ENCODE measurements at regions not wholly inside any gene's neighbourhood (a gene's known extent, or its start where the extent isn't known, plus 50 kb on each side); places are given as distances from the start of the nearest gene placed in this dataset.

DNA sequence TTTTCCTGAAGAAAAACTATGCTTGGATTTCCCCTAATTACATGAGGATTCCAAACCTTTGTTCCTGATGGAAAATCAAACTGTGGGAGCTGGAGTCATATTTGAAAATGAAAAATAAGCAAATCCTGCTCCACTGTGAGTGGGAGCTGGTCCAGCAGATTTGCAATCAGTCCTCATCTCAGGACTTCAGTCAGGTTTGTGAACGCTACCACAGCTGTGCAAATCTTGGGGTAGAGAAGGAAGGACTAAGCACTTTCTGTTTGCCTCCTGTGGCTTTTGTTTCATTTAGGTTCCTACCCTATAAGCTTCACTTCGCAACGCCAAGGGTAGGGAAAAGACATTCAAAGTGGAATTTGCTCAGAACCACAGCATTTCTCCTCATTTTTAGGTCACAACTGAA lies 238.2 kb downstream of the TUSC7 start:
- H3K27ac Mint-ChIP-seq (ENCODE audit: unreplicated experiment) = no peak overlapping the region

DNA sequence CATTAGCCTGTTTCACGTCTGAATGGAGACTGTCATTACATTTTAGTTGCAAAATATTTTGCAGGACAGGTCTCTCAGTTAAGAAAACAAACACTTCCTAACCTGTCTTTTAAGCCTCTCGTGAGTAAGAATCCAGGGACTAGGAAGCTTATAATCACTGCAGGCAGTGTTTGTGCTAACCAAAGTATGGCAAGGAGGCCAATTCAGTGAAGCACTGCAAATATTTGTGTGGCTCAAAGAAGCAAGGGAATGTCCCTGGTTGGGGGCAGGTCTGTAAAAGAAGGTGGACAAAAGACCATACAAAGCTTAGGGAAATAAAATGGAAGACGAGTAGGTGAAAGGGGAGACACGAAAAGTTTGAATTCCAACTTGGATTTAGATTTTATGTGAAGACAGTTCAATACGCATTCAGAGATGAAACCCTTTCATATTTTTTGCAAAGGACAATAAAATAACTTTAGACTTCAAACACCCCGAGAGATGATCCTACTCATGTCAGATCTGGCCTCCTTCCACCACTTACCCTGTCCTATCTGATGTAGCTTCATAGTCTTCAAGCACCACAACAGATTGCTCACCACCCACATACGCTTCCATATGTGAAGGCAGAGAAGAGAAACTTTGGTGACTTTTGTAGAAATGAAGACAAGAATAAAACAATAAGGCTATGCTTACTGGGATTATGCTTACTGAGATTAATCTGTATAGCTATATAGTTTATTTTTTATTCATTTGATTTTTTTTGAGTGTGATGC lies 240.9 kb downstream of the TUSC7 start:
- H3K9me3 Mint-ChIP-seq (ENCODE audit: unreplicated experiment) = no peaks in the 10 kb centered on the region
- TF ChIP-seq, protein P1, sequence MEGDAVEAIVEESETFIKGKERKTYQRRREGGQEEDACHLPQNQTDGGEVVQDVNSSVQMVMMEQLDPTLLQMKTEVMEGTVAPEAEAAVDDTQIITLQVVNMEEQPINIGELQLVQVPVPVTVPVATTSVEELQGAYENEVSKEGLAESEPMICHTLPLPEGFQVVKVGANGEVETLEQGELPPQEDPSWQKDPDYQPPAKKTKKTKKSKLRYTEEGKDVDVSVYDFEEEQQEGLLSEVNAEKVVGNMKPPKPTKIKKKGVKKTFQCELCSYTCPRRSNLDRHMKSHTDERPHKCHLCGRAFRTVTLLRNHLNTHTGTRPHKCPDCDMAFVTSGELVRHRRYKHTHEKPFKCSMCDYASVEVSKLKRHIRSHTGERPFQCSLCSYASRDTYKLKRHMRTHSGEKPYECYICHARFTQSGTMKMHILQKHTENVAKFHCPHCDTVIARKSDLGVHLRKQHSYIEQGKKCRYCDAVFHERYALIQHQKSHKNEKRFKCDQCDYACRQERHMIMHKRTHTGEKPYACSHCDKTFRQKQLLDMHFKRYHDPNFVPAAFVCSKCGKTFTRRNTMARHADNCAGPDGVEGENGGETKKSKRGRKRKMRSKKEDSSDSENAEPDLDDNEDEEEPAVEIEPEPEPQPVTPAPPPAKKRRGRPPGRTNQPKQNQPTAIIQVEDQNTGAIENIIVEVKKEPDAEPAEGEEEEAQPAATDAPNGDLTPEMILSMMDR (IDR thresholded peaks at IDR 0.05; ENCODE audit: unreplicated experiment) = no peak
- no peak overlapping the region for H3K27ac Mint-ChIP-seq (ENCODE audit: unreplicated experiment)
- no peaks in the 10 kb centered on the region for H3K27me3 Mint-ChIP-seq (ENCODE audit: unreplicated experiment)
- peaks cover 3% of the 10 kb centered on the region for H3K4me1 Mint-ChIP-seq (ENCODE audit: unreplicated experiment)
- H3K4me3 Mint-ChIP-seq (ENCODE audit: unreplicated experiment) = no peak overlapping the region
- H3K36me3 Mint-ChIP-seq (ENCODE audit: low read depth, unreplicated experiment) = no peaks in the 10 kb centered on the region
- no peak for DNase-seq (ENCODE audit: low spot score)

More for the DNA sequence above, 238.2 kb downstream of the TUSC7 start:
- no peak overlapping the region for H3K4me3 Mint-ChIP-seq (ENCODE audit: unreplicated experiment)
- H3K4me1 Mint-ChIP-seq (ENCODE audit: unreplicated experiment) = peaks cover 3% of the 10 kb centered on the region
- no peaks in the 10 kb centered on the region for H3K9me3 Mint-ChIP-seq (ENCODE audit: unreplicated experiment)
- no peaks in the 10 kb centered on the region for H3K27me3 Mint-ChIP-seq (ENCODE audit: unreplicated experiment)
- TF ChIP-seq, protein P1 (IDR thresholded peaks at IDR 0.05; ENCODE audit: unreplicated experiment) = no peak
- DNase-seq (ENCODE audit: low spot score) = no peak
- H3K36me3 Mint-ChIP-seq (ENCODE audit: low read depth, unreplicated experiment) = no peaks in the 10 kb centered on the region

- no peak overlapping the region for H3K27ac Mint-ChIP-seq (ENCODE audit: unreplicated experiment)
Observed at GRCh38 chr3:116951610-116952009, 242.0 kb downstream of the TUSC7 start.

GRCh38 chr3:116958291-116958690 lies 248.7 kb downstream of the TUSC7 start:
- TF ChIP-seq, protein P1 (IDR thresholded peaks at IDR 0.05; ENCODE audit: unreplicated experiment) = no peak
- Mint-ChIP-seq H3K27me3 (ENCODE audit: unreplicated experiment) (peaks cover 1% of the 10 kb centered on the region), H3K9me3 (ENCODE audit: unreplicated experiment) (no peaks in the 10 kb centered on the region), H3K27ac (ENCODE audit: unreplicated experiment) (no peak overlapping the region), H3K36me3 (ENCODE audit: low read depth, unreplicated experiment) (no peaks in the 10 kb centered on the region), H3K4me3 (ENCODE audit: unreplicated experiment) (no peak overlapping the region), H3K4me1 (ENCODE audit: unreplicated experiment) (no peaks in the 10 kb centered on the region)
- no peak for DNase-seq (ENCODE audit: low spot score)

More at GRCh38 chr3:116951610-116952009, 242.0 kb downstream of the TUSC7 start:
- Mint-ChIP-seq H3K4me3 (ENCODE audit: unreplicated experiment) (no peak overlapping the region), H3K36me3 (ENCODE audit: low read depth, unreplicated experiment) (no peaks in the 10 kb centered on the region), H3K4me1 (ENCODE audit: unreplicated experiment) (peaks cover 3% of the 10 kb centered on the region), H3K9me3 (ENCODE audit: unreplicated experiment) (no peaks in the 10 kb centered on the region), H3K27me3 (ENCODE audit: unreplicated experiment) (no peaks in the 10 kb centered on the region)
- no peak for DNase-seq (ENCODE audit: low spot score)
- TF ChIP-seq, protein P1 (IDR thresholded peaks at IDR 0.05; ENCODE audit: unreplicated experiment) = no peak

DNA sequence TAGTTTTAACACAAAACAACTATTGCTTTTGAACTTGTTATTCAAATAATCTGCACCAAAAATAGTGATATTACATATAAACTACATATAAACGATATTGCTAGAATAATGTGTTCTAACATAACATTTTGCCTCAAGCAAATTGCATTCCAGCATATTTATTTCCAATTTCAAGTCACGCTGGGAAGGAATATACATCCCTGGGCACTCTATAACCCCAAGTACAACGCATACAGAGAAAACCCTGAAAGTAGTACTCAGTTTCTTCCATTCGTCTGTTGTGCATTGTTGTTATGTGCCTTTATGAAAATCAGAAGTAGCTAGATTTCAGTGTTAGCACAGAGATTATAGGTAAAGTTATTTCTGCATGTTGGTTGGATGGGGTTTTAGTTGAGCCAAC lies 251.5 kb downstream of the TUSC7 start:
- TF ChIP-seq, protein P1 (IDR thresholded peaks at IDR 0.05; ENCODE audit: unreplicated experiment) = no peak
- Mint-ChIP-seq H3K4me3 (ENCODE audit: unreplicated experiment) (no peak overlapping the region), H3K9me3 (ENCODE audit: unreplicated experiment) (no peaks in the 10 kb centered on the region), H3K36me3 (ENCODE audit: low read depth, unreplicated experiment) (no peaks in the 10 kb centered on the region), H3K4me1 (ENCODE audit: unreplicated experiment) (no peaks in the 10 kb centered on the region), H3K27ac (ENCODE audit: unreplicated experiment) (no peak overlapping the region), H3K27me3 (ENCODE audit: unreplicated experiment) (peaks cover 1% of the 10 kb centered on the region)
- DNase-seq (ENCODE audit: low spot score) = no peak
